ENCODE measurements at regions not wholly inside any gene's neighbourhood (a gene's known extent, or its start where the extent isn't known, plus 50 kb on each side); places are given as distances from the start of the nearest gene placed in this dataset.

GRCh38 chr2:183283209-183283608 is 159.0 kb downstream of the NUP35 start:
- H3K4me3 Mint-ChIP-seq = no peak overlapping the region
- DNase-seq (ENCODE audit: extremely low spot score, unreplicated experiment) = no peak
- no peaks in the 10 kb centered on the region for H3K36me3 Mint-ChIP-seq
- TF ChIP-seq CTCF (conservative IDR thresholded peaks at IDR 0.05) = no peak
- H3K4me1 Mint-ChIP-seq (ENCODE audit: unreplicated experiment) = no peaks in the 10 kb centered on the region
- no peaks in the 10 kb centered on the region for H3K9me3 Mint-ChIP-seq
- no peaks in the 10 kb centered on the region for H3K27me3 Mint-ChIP-seq
- no peak overlapping the region for H3K27ac Mint-ChIP-seq

- no peak for TF ChIP-seq CTCF (conservative IDR thresholded peaks at IDR 0.05)
- H3K4me1 Mint-ChIP-seq (ENCODE audit: unreplicated experiment) = no peaks in the 10 kb centered on the region
- no peak for DNase-seq (ENCODE audit: extremely low spot score, unreplicated experiment)
- no peaks in the 10 kb centered on the region for H3K36me3 Mint-ChIP-seq
- H3K27me3 Mint-ChIP-seq = no peaks in the 10 kb centered on the region
- no peaks in the 10 kb centered on the region for H3K9me3 Mint-ChIP-seq
- no peak overlapping the region for H3K4me3 Mint-ChIP-seq
- H3K27ac Mint-ChIP-seq = no peak overlapping the region
These were observed 160.4 kb downstream of the NUP35 start for GRCh38 chr2:183284606-183285005.

GRCh38 chr2:183291436-183291835 is 167.2 kb downstream of the NUP35 start:
- Mint-ChIP-seq H3K4me3 (no peak overlapping the region), H3K27ac (no peak overlapping the region), H3K36me3 (no peaks in the 10 kb centered on the region), H3K4me1 (ENCODE audit: unreplicated experiment) (no peaks in the 10 kb centered on the region), H3K9me3 (no peaks in the 10 kb centered on the region), H3K27me3 (no peaks in the 10 kb centered on the region)
- no peak for TF ChIP-seq CTCF (conservative IDR thresholded peaks at IDR 0.05)
- no peak for DNase-seq (ENCODE audit: extremely low spot score, unreplicated experiment)

- Mint-ChIP-seq H3K4me3 (no peak overlapping the region), H3K36me3 (no peaks in the 10 kb centered on the region), H3K27me3 (no peaks in the 10 kb centered on the region), H3K4me1 (ENCODE audit: unreplicated experiment) (no peaks in the 10 kb centered on the region), H3K9me3 (no peaks in the 10 kb centered on the region), H3K27ac (no peak overlapping the region)
- TF ChIP-seq CTCF (conservative IDR thresholded peaks at IDR 0.05) = no peak
- DNase-seq (ENCODE audit: extremely low spot score, unreplicated experiment) = no peak
These were observed 167.8 kb downstream of the NUP35 start for GRCh38 chr2:183292028-183292427.

- Mint-ChIP-seq H3K4me1 (ENCODE audit: unreplicated experiment) (no peaks in the 10 kb centered on the region), H3K27ac (no peak overlapping the region), H3K36me3 (no peaks in the 10 kb centered on the region), H3K9me3 (no peaks in the 10 kb centered on the region), H3K4me3 (no peak overlapping the region), H3K27me3 (no peaks in the 10 kb centered on the region)
- TF ChIP-seq CTCF (conservative IDR thresholded peaks at IDR 0.05) = no peak
- no peak for DNase-seq (ENCODE audit: extremely low spot score, unreplicated experiment)
These were observed 215.1 kb downstream of the NUP35 start for GRCh38 chr2:183339311-183339710.

GRCh38 chr2:183341057-183341456 is 216.8 kb downstream of the NUP35 start:
- H3K27ac Mint-ChIP-seq = no peak overlapping the region
- no peak overlapping the region for H3K4me3 Mint-ChIP-seq
- no peaks in the 10 kb centered on the region for H3K4me1 Mint-ChIP-seq (ENCODE audit: unreplicated experiment)
- H3K27me3 Mint-ChIP-seq = no peaks in the 10 kb centered on the region
- no peaks in the 10 kb centered on the region for H3K9me3 Mint-ChIP-seq
- DNase-seq (ENCODE audit: extremely low spot score, unreplicated experiment) = no peak
- no peak for TF ChIP-seq CTCF (conservative IDR thresholded peaks at IDR 0.05)
- H3K36me3 Mint-ChIP-seq = no peaks in the 10 kb centered on the region

Measured in type B pancreatic cell (in vitro differentiated cells).